ENCODE measurements at regions not wholly inside any gene's neighbourhood (a gene's known extent, or its start where the extent isn't known, plus 50 kb on each side); places are given as distances from the start of the nearest gene placed in this dataset.
"Not testable (repeated sequence)": the region's sequence is repeated elsewhere in the genome, so short reads cannot be mapped to it uniquely, and the experiment has no call there.

- DNase-seq (ENCODE audit: low read depth, low spot score): no peak
These were observed 256.8 kb upstream of the CDH5 start for GRCh38 chr16:66109677-66110076.

DNA sequence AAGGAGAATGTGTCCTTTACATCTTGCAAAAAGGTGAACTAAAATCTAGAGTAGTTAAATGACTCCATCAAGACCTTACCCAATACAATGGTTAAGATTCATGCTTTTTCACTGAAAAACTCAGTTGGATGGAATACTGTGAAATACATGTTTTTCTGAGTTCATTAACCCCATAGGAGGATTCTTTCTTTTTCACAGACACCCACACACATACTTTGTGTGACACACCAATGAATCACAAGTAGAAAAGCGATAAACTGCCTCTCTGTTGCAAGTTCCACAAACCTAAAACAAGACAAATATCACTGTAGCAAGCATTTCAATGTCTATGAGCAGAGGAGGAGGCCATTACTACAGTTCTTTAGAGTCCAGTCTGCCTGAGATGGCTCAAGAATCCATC is 258.8 kb upstream of the CDH5 start:
- no peak for DNase-seq (ENCODE audit: low read depth, low spot score)

DNA sequence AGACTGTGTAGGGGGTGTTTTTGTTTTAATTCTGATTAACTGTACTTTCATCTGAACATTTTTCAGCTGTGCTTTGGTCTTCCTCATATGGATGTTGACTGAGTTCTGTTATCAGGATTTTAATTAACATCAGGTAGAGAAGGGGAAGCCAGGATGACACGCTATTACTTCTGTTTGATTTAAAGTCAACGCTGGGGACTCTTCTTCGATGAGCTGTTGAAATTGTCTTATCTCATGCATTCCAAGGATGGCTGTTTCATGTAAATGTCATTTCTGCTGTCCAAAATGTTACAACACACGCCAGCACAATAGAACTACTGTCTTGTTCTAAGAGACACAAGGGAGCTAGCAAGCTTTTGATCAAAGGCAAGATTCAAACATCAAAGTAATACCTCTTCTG is 263.3 kb upstream of the CDH5 start:
- DNase-seq (ENCODE audit: low read depth, low spot score): peak; percentile 5

- DNase-seq (ENCODE audit: low read depth, low spot score): no peak
These were observed 267.2 kb upstream of the CDH5 start for GRCh38 chr16:66099306-66099705.

GRCh38 chr16:66097751-66098150 is 268.7 kb upstream of the CDH5 start:
- no peak for DNase-seq (ENCODE audit: low read depth, low spot score)

DNA sequence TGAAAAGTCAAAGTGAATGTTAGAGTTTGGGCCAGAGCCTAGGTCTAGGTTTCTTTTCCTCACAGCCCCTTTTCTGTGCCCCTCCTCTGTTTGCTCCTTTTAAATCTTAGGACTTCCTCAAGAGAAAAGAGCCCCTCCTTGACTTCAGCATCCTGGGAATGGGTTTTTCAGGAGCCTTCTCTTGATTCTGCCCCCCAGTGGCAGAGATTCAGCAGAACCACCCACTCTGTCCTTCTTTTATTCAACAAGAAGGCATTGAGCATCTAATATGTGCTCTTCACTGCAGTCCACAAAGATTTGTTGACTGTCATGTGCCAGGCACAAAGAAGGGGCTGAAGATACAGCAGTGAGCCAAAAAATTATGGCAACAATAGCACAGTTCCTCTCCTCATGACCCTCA is 270.8 kb upstream of the CDH5 start:
- DNase-seq (ENCODE audit: low read depth, low spot score): no peak

GRCh38 chr16:66093191-66093590 is 273.3 kb upstream of the CDH5 start:
- DNase-seq (ENCODE audit: low read depth, low spot score): no peak

- DNase-seq (ENCODE audit: low read depth, low spot score): no peak
These were observed 275.0 kb upstream of the CDH5 start for GRCh38 chr16:66091471-66091891.

- no peak for DNase-seq (ENCODE audit: low read depth, low spot score)
These were observed 277.8 kb upstream of the CDH5 start for GRCh38 chr16:66088681-66089080.

- DNase-seq (ENCODE audit: low read depth, low spot score): no peak
These were observed 279.2 kb upstream of the CDH5 start for GRCh38 chr16:66087308-66087707.

DNA sequence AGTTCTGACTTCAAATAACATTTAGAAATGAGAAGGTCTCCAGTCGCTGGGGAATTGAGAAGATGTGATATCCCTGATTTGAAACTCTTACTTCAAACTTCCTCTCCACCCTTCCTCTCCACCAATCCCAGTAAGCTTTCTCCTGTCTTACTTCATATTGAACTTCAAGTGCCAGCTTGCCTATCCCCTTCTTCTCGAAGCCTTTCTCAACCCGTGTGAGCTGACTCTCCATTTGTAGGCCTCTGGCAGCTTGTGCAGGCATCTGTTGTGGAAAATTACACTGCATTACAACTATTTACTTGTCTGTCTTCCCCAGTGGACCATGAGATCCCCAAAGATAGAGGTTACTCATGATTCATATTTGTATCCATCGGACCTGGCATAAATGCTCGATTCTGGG is 280.8 kb upstream of the CDH5 start:
- DNase-seq (ENCODE audit: low read depth, low spot score): no peak

- DNase-seq (ENCODE audit: low read depth, low spot score): not testable (repeated sequence)
These were observed 281.8 kb upstream of the CDH5 start for GRCh38 chr16:66084731-66085130.

DNA sequence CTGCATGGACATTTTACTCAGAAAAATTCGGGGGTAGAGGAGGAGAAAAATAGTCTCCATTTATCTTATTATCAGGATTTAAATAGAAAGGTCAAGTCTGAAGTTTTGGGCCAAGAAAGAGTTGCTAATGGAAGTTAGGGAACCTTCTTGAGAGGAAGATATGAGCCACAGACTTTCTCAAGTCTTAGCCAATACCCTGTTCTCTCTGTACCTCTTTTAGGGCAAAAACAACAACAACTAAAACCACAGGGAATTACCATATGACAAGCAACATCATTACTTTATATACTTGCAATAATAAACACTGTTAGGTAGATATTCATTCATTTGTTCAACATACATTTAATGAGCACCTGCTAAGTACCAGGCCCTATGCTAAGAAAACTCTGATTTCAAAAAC is 282.2 kb upstream of the CDH5 start:
- DNase-seq (ENCODE audit: low read depth, low spot score): no peak

DNA sequence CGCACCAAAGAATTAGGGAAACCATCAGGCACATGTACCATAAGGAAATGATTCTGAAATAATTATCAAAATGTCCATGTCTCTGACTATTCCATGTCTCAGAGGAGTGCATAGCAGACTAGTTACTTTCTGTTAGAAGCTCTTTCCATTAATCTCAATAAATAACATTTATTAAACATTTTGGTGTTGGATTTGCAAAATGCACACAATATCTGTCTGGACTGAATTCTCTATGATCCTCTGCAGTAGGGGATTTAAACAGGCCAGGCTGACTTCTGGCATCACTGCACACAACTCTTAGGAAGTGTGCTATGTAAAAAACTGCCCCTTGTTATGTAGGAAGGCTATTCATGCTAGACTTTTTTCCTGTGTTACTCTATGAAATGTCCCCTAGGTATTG is 283.3 kb upstream of the CDH5 start:
- DNase-seq (ENCODE audit: low read depth, low spot score): no peak

DNA sequence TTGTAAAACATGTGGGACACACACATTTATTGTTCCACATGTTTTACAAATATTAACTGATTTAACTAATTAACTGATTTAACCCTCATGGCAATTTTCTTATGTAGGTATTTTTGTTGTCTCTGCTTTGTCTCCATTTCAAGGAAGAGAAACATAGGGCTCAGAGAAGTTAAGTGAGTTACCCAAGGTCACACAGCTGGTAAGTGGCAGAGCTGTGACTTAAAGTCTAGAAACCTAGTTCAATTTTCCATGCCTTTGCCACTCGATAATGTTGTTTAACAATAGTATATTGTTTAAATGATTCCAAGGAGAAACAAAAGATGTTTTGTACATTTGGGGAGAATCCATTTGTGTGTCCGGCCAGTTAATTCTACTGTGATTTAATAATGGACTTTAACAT is 284.1 kb upstream of the CDH5 start:
- no peak for DNase-seq (ENCODE audit: low read depth, low spot score)

DNA sequence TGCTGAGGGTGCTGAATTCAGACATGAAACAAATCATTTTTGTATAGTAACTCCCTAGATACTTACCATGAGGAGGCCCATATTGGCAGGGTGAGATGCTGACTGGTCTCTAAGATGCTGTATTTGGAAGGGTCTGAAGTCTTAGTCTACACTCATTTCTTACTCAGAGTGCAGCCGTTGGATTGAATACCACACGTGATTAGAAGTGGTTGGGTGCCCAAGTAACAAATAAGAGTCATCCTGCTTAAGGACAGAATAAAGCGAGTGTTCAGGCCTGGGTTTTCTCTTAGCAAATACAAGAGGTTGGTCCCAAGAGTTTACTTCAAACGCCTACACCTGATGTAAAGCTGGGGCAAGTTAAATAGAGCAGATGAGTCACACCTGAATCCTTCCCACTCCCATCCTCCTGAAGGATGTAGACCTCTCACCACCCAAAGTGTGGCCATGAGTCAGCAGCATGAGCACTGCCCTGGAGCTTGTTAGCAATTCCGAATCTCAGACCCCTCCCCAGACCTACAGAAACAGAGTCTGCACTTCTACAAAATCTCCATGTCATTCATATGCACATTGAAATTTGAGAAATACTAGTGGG is 284.6 kb upstream of the CDH5 start:
- peak; percentile 45 for DNase-seq (ENCODE audit: low read depth, low spot score)

GRCh38 chr16:66079671-66080334 is 286.7 kb upstream of the CDH5 start:
- no peak for DNase-seq (ENCODE audit: low read depth, low spot score)

- no peak for DNase-seq (ENCODE audit: low read depth, low spot score)
These were observed 296.2 kb upstream of the CDH5 start for GRCh38 chr16:66070140-66070917.

DNA sequence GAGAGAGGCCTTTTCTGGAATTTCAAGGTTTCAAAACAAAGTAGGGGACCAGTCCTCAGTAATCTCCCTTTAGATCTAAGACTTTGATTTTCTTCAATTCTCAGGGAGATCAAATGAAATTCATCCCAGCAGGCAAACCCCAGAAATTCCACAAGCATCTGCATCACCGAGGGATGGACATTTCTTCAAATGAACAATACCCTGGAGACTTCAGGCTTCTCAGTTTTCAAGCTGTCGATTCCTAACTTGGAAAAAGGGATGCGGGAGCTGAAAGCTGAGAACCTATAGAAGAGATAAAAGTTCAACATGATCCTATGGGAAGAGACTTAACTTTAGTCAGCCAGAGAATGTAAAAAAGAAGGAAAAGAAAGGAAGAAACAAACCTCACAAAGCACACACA is 296.9 kb upstream of the CDH5 start:
- no peak for DNase-seq (ENCODE audit: low read depth, low spot score)

GRCh38 chr16:66066404-66066803 is 300.1 kb upstream of the CDH5 start:
- no peak for DNase-seq (ENCODE audit: low read depth, low spot score)

DNA sequence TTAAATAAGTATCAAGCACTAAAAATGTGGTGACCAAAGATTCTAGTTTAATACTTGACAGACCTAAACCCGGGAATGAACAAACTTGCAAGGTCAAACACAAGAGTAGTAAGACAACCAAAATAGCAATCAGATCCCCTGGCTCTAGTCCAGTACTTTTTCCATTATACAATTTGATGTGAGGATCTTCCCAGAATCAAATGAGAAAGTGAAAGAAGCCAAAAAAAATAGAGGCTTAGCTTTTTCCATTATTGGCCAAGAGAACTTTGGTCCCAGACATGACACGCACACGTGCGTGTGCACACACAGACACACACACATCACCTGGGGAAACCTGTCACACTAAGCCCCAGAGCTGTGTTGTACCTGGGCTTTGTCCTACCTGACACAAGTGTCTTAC is 300.6 kb upstream of the CDH5 start:
- DNase-seq (ENCODE audit: low read depth, low spot score): no peak

- DNase-seq (ENCODE audit: low read depth, low spot score): no peak
These were observed 301.5 kb upstream of the CDH5 start for GRCh38 chr16:66064801-66065530.

Measured in ELF-1 (cell line).